Mesodermal cell (in vitro differentiated cells): ENCODE measurements at regions not wholly inside any gene's neighbourhood (a gene's known extent, or its start where the extent isn't known, plus 50 kb on each side); places are given as distances from the start of the nearest gene placed in this dataset.

ENCODE experiments used
- H3K27ac ChIP-seq: 2 replicates; pipeline ENCODE4 v1.7.0; 2013; ENCODE audit warnings: mild to moderate bottlenecking, low read depth, low read length, moderate library complexity; ENCODE audit not compliant: severe bottlenecking
- H3K36me3 ChIP-seq: 2 replicates; pipeline ENCODE4 v1.7.1; 2013; ENCODE audit warnings: mild to moderate bottlenecking, low read length, moderate library complexity; ENCODE audit not compliant: control insufficient read depth, insufficient read depth
- H3K4me1 ChIP-seq: one replicate; pipeline ENCODE4 v1.7.1; 2013; ENCODE audit warnings: mild to moderate bottlenecking, low read length; ENCODE audit not compliant: insufficient read depth, control insufficient read depth, poor library complexity, severe bottlenecking
- H3K4me3 ChIP-seq: 2 replicates; pipeline ENCODE4 v1.7.0; 2013; ENCODE audit warnings: low read length, control low read depth, mild to moderate bottlenecking; ENCODE audit not compliant: insufficient read depth, poor library complexity, severe bottlenecking; ENCODE audit errors: extremely low read depth
- H3K9me3 ChIP-seq: 2 replicates; pipeline ENCODE4 v1.7.1; 2013; ENCODE audit warnings: mild to moderate bottlenecking, low read length, moderate library complexity; ENCODE audit not compliant: control insufficient read depth
- WGBS, 2 experiments: methylation state at CpG; one replicate each; pipeline ENCODE4 v1.1.5; 2013; ENCODE audit warnings: missing lambda C conversion rate in 2 of 2; ENCODE audit not compliant: insufficient coverage in 2 of 2; 5-methylcytosine and 5-hydroxymethylcytosine counted together

GRCh38 chr7:46549892-46550639, 629.0 kb upstream of the IGFBP3 start:
- no peak overlapping the region for H3K27ac ChIP-seq
- H3K36me3 ChIP-seq: no peaks in the 10 kb centered on the region
- H3K4me3 ChIP-seq: no peak overlapping the region
- WGBS, 2 experiments: 90 to 92% methylated on average over 3 of the region's 3 CpGs
- no peaks in the 10 kb centered on the region for H3K9me3 ChIP-seq
- H3K4me1 ChIP-seq: peaks cover 8% of the 10 kb centered on the region

GRCh38 chr7:46549347-46549746, 628.3 kb upstream of the IGFBP3 start:
- H3K9me3 ChIP-seq: no peaks in the 10 kb centered on the region
- no peaks in the 10 kb centered on the region for H3K36me3 ChIP-seq
- H3K4me3 ChIP-seq: no peak overlapping the region
- peaks cover 8% of the 10 kb centered on the region for H3K4me1 ChIP-seq
- WGBS, 2 experiments: no CpG with 5 or more reads among the region's 1 CpG
- H3K27ac ChIP-seq: no peak overlapping the region

GRCh38 chr7:46547044-46547443, 626.0 kb upstream of the IGFBP3 start:
- Histone ChIP-seq H3K27ac (no peak overlapping the region), H3K4me1 (peaks cover 20% of the 10 kb centered on the region), H3K9me3 (no peaks in the 10 kb centered on the region), H3K4me3 (no peak overlapping the region), H3K36me3 (no peaks in the 10 kb centered on the region)

GRCh38 chr7:46545790-46546189, 624.7 kb upstream of the IGFBP3 start:
- H3K9me3 ChIP-seq: no peaks in the 10 kb centered on the region
- peaks cover 20% of the 10 kb centered on the region for H3K4me1 ChIP-seq
- H3K27ac ChIP-seq: peak overlapping the region; percentile 57
- no peaks in the 10 kb centered on the region for H3K36me3 ChIP-seq
- no CpG with 5 or more reads among the region's 1 CpG for WGBS, 2 experiments
- H3K4me3 ChIP-seq: no peak overlapping the region

DNA sequence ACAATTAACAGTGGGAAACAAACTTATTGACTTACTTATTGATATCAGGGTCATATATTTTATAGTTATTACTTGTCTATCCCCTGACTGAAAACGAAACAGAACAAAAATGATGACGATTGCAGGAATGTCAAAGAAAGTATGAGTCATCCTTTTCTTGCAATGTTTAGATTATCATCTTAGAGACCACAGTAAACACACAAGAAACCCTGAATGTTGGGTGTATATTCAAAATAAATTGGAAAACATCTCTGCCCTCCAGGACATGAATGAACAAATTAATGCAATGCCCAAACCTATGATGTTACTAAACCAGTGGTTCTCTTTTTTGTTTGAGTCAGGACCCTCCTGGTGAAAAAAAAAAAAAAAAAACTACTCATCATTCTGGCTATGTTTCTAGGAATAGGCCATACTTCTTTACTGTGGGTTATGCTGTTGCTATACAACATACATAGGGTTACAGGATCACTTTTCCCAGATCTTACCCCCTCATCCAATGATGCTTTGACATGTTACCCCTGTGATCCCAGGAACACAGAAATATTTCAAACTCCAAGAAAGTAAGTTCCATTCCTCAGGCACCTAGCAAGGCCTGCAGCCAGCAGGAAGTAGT, 623.4 kb upstream of the IGFBP3 start:
- H3K36me3 ChIP-seq: no peaks in the 10 kb centered on the region
- no CpG with 5 or more reads among the region's 2 CpGs for WGBS, 2 experiments
- H3K9me3 ChIP-seq: no peaks in the 10 kb centered on the region
- H3K27ac ChIP-seq: peak overlapping the region; percentile 89
- no peak overlapping the region for H3K4me3 ChIP-seq
- H3K4me1 ChIP-seq: peaks cover 20% of the 10 kb centered on the region

DNA sequence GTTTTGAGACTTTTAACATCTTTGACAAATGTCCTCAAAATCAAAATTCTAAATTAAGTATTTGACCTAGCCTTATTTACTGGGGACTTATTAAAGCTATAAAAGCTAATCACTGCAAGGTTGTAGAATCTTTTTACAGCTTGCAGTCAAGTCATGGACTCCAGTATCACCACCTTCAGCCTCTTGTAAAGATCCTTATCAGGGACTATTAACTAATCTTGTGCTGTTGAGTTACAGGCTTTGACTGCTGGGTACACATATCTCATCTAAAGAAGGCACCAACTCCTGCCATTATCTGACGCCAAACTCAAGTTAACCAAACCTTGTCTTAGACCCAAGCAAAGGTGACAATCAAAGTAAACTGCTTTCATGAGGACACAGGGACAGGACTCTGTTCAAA, 621.0 kb upstream of the IGFBP3 start:
- Histone ChIP-seq H3K27ac (no peak overlapping the region), H3K4me3 (no peak overlapping the region), H3K9me3 (no peaks in the 10 kb centered on the region), H3K36me3 (no peaks in the 10 kb centered on the region), H3K4me1 (peaks cover 20% of the 10 kb centered on the region)
- 71% methylated on average over 1 of the region's 1 CpG; no CpG with 5 or more reads in 1 of the 2 experiments for WGBS, 2 experiments

DNA sequence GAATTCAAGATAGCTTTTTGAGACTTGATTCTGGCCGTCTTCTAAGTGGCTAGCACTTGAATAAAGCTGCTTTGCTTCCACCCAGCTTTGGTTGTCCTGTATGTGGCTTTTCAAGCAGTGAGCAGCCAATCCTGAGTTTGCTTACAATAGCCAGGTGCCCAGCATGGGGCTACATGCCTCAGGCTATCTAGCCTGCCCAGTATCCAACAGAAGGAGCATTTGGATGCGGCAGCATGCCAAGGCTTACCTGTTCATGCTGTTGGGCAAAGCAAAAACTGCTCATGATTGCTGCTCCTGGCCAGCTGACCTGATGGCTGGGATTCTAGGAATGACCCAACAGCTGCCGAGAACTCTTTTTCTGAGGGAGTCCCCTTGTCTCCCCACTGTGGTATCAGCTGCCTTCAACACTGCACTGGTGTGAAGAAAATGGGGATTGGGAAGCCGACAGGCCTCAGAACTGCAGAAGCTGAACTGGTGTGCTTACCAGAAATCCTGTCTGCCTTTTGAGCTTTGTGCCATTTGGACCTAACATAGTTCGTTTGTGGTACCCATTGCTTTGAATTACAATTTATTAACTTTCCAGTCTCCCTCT, 618.9 kb upstream of the IGFBP3 start:
- Histone ChIP-seq H3K4me3 (no peak overlapping the region), H3K9me3 (peaks cover 5% of the 10 kb centered on the region), H3K4me1 (peaks cover 11% of the 10 kb centered on the region), H3K27ac (no peak overlapping the region), H3K36me3 (no peaks in the 10 kb centered on the region)
- WGBS, 2 experiments: 85 to 94% methylated on average over 3 to 5 of the region's 5 CpGs

GRCh38 chr7:46537191-46537905, 616.3 kb upstream of the IGFBP3 start:
- WGBS, 2 experiments: no CpG with 5 or more reads among the region's 5 CpGs
- no peaks in the 10 kb centered on the region for H3K36me3 ChIP-seq
- peaks cover 5% of the 10 kb centered on the region for H3K9me3 ChIP-seq
- H3K4me3 ChIP-seq: no peak overlapping the region
- H3K27ac ChIP-seq: no peak overlapping the region
- H3K4me1 ChIP-seq: no peaks in the 10 kb centered on the region

- H3K4me3 ChIP-seq: no peak overlapping the region
These were observed 613.9 kb upstream of the IGFBP3 start for GRCh38 chr7:46534664-46535588.

GRCh38 chr7:46533946-46534345, 612.9 kb upstream of the IGFBP3 start:
- Histone ChIP-seq H3K27ac (no peak overlapping the region), H3K4me1 (no peaks in the 10 kb centered on the region), H3K9me3 (peaks cover 16% of the 10 kb centered on the region), H3K36me3 (no peaks in the 10 kb centered on the region), H3K4me3 (no peak overlapping the region)
- 93 to 94% methylated on average over 2 of the region's 3 CpGs for WGBS, 2 experiments

More at GRCh38 chr7:46534664-46535588, 613.9 kb upstream of the IGFBP3 start:
- Histone ChIP-seq H3K36me3 (no peaks in the 10 kb centered on the region), H3K27ac (peak overlapping the region; percentile 52), H3K4me1 (no peaks in the 10 kb centered on the region), H3K9me3 (peaks cover 12% of the 10 kb centered on the region)
- WGBS, 2 experiments: 20 to 39% methylated on average over 1 to 4 of the region's 6 CpGs
